Left colon (tissue), 2 donors: ENCODE measurements at regions not wholly inside any gene's neighbourhood (a gene's known extent, or its start where the extent isn't known, plus 50 kb on each side); places are given as distances from the start of the nearest gene placed in this dataset.

Experiments used
- ATAC-seq: fragments of 200-7000 bp; cut with Tn5 transposase; one replicate; pipeline ENCODE4 v1.9.1; 2020; ENCODE audit warnings: mild to moderate bottlenecking, moderate library complexity
- DNase-seq, 2 donors: peaks; one replicate each; pipeline ENCODE4 v3.0.0-alpha.2; 2020
- intact Hi-C, 2 donors: fragments of 100-400 bp; cut with DNase I in 1 of 2; cut with micrococcal nuclease in 1 of 2; formaldehyde crosslinking; loops; one replicate each; pipeline versions ENCODE4 v1.11.2 to v1.14.0; 2022; cut with DNase I, micrococcal nuclease
- donor health status: DM: no; HTN: no; CAD: no.
- donor health status: DM: yes; HTN: yes; CAD: no.

DNA sequence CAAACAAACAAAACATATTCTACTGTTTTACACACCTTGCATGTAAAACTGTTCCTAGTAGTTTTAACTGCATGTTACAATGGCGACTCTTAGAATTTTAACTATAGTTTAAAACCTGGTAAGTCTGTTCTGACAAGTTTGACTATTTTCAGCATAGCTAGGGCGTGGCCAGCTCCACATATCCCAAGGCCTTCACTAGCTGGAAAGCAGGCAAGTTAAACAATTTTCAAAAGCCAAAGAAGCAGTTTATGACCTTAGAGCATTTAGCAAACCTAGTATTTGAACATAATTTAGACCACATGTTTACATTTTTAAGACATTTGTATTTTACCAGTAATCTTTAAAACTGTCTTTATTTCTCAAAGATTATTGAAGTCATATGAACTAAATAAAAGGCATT is 402.8 kb upstream of the SYT4 start:
- DNase-seq (no peak), ATAC-seq (no peak)
- intact Hi-C loops = no loop called here

- ATAC-seq (no peak), DNase-seq (no peak)
- intact Hi-C loops = no loop called here
These were observed 404.4 kb upstream of the SYT4 start for GRCh38 chr18:43681661-43682060.

GRCh38 chr18:43682196-43682595 is 404.9 kb upstream of the SYT4 start:
- intact Hi-C loops = no loop called here
- DNase-seq (no peak), ATAC-seq (no peak)

DNA sequence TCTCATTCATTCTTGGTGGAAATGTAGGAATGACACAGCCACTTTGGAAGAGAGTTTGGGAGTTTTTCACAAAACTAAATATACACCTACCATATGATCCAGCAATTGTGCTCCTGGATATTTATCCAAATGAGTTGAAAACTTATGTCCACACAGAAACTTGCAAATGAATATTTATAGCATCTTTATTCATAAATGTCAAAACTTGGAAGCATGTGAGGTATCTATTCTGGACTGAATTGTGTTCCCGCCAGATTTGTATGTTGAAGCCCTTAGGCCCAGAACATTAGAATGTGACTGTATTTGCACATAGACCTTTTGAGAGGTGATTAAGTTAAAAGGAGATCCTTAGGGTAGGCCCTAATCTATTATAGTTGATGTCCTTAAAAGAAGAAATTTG is 409.4 kb upstream of the SYT4 start:
- DNase-seq (no peak), ATAC-seq (no peak)
- intact Hi-C loops = no loop called here

- intact Hi-C loops = no loop called here
- DNase-seq (no peak), ATAC-seq (no peak)
These were observed 414.9 kb upstream of the SYT4 start for GRCh38 chr18:43692099-43692690.

DNA sequence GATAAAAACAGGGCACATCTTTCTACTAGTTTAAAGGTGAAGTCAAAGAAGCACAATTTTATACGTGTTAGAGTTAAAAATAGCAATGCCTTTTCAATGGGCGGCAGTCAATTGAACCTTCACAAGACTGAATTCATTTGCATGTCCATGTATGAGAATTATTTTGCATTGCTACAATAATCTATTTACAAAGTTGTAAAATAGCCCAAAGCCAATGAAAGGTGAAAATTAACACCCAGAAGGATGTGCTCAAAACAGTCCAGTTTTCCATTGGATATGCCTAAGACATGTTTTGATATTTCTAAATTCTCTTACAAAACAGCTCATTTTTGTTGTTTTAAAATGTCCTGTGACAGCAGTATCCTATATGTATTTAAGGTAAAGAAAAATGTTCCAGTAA is 425.1 kb upstream of the SYT4 start:
- no peak for DNase-seq
- intact Hi-C loops = no loop called here
- no peak for ATAC-seq

DNA sequence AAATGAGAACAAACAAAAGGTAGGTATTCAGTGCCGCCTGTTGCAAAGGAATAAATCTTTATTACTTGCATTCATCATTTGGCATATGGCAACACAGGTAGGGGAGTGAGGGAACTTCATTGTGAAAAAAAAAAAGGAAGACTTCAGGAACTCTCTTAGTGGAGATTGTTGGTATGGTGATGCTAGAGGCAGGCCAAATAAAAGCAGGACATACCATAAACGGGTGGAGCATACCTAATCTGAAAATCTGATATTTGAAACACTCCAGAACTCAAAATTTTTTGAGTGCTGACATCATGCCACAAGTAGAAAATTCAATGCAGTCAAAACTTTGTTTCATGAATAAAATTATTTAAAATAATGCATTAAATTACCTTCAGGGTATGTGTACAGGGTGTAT is 425.8 kb upstream of the SYT4 start:
- ATAC-seq (no peak), DNase-seq (no peak)
- intact Hi-C loops = no loop called here

DNA sequence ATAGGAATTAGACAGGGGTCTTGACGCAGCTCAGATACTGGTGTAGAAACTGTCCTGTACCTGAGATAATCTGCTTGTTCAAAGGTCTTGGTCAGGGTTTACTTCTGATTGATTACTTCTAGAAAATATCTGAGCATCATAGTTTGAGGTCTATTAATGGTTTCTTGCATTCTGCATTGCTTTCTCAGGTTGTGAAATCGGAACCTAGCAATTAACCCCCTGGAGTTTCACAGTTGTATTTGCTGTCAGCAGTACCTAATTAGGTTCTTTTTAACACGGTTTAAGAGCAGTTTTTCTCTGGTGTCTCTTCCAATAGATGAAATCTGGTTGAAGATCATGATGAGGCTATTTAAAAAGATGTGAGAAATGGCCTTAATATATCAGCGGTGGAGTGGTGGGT is 428.6 kb upstream of the SYT4 start:
- ATAC-seq (no peak), DNase-seq (no peak)
- intact Hi-C loops = no loop called here

- ATAC-seq (no peak), DNase-seq (no peak)
- intact Hi-C loops = no loop called here
These were observed 432.8 kb upstream of the SYT4 start for GRCh38 chr18:43710135-43710534.

GRCh38 chr18:43714343-43715010 is 437.2 kb upstream of the SYT4 start:
- intact Hi-C loops = no loop called here
- ATAC-seq = no peak
- no peak for DNase-seq

- intact Hi-C loops = no loop called here
- DNase-seq (no peak), ATAC-seq (no peak)
These were observed 442.0 kb upstream of the SYT4 start for GRCh38 chr18:43719267-43719795.

- intact Hi-C loops = no loop called here
- DNase-seq (no peak), ATAC-seq (no peak)
These were observed 442.8 kb upstream of the SYT4 start for GRCh38 chr18:43720041-43720440.

DNA sequence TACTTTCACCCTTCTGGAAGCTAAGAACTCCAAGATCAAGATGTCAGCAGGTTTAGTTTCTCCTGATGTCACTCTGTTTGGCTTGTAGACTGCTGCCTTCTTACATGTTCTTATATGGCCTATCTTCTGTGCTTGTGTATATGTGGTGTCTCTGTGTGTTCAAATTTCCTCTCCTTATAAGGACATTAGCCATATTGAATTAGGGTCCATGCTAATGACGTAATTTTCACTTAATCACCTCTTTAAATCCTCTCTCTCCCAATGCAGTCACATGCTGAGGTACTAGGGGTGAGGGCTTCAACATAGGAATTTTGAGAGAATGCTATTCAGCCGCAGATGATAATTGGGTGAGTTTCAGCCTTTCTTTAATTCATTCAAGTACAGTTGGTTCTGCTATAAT is 458.3 kb upstream of the SYT4 start:
- no peak for ATAC-seq
- intact Hi-C loops = no loop called here

GRCh38 chr18:43744960-43745745 is 467.9 kb upstream of the SYT4 start:
- DNase-seq = no peak
- intact Hi-C loops = no loop called here
- ATAC-seq = no peak

More for the DNA sequence above, 458.3 kb upstream of the SYT4 start:
- DNase-seq = no peak

DNA sequence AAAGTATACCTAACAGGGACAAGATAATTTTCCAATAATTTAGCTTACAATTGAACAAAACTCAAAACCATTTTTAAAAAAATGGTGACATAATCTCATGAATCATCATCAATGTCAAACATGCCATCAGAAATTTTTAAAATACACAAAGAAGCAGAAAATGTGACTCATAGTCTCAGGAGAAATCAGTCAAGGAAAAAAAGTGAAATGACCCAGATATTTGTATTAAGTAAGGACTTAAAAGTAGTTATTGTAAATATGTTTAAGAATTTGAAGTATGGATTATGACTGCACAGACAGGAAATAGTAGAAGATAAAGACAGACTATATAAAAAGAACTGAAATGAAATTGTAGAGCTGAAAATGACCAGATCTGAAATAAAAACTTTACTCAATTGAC is 473.9 kb upstream of the SYT4 start:
- ATAC-seq = no peak
- intact Hi-C loops = no loop called here
- DNase-seq = no peak

- ATAC-seq = no peak
- intact Hi-C loops = no loop called here
- no peak for DNase-seq
These were observed 474.5 kb upstream of the SYT4 start for GRCh38 chr18:43751835-43752234.

DNA sequence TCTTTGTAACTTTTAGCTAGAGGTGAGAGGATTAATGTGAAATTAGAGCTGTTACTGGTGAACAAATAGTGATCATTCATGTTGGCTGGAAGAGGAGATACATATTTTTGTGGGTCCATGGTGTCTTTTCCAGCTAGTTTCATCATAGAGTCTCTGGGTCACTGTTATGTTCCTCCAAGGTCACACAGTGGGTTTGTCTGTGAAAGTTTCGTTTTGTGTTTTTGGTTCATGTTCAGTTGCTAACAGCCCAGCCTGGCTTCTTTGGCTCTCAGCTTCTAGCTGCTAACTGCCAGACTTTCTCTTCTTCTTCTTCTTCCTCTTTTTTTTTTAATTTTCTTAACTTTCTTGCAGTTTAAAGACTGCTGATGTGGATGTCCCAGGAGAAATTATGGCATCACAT is 480.0 kb upstream of the SYT4 start:
- intact Hi-C loops = no loop called here
- DNase-seq (no peak), ATAC-seq (no peak)

- no peak for ATAC-seq
- no peak for DNase-seq
- intact Hi-C loops = no loop called here
These were observed 481.4 kb upstream of the SYT4 start for GRCh38 chr18:43758734-43759133.

GRCh38 chr18:43760010-43760409 is 482.7 kb upstream of the SYT4 start:
- DNase-seq = no peak
- intact Hi-C loops = no loop called here
- ATAC-seq = no peak

- DNase-seq (no peak), ATAC-seq (no peak)
- intact Hi-C loops = no loop called here
These were observed 495.6 kb upstream of the SYT4 start for GRCh38 chr18:43772907-43773306.
